ENCODE measurements at regions not wholly inside any gene's neighbourhood (a gene's known extent, or its start where the extent isn't known, plus 50 kb on each side); places are given as distances from the start of the nearest gene placed in this dataset.
"Not testable (repeated sequence)": the region's sequence is repeated elsewhere in the genome, so short reads cannot be mapped to it uniquely, and the experiment has no call there.

DNA sequence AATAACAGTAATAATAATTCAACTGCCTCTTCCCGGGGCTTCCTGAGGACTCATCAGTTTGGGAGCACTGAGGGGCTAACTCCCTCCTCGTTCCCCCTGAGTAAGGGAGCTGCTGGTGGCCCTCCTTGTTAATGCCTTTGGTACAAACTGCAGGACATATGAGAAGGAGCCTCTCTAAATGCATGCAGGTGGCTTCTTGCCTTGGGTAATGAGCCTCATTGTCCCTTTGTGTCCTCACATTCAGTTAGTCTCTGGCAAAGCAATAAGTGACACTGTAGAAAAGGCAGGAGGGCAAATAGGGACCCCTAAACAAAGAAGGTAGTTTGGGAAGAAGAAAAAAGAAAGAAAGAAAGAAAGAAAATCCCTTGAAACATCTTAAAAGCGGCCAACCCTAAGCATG is 95.4 kb upstream of the ERCC6L2 start:
- no peak for DNase-seq (ENCODE audit: low spot score in 2 of 2)
- no peak overlapping the region for H3K4me3 ChIP-seq
- H3K4me1 ChIP-seq = peaks cover 0 to 13% (median 2%) of the 10 kb centered on the region in 4 donors
- no peaks in the 10 kb centered on the region for H3K36me3 ChIP-seq
- WGBS, 2 donors = 74% methylated on average over 3 of the region's 3 CpGs
- H3K9me3 ChIP-seq = no peaks in the 10 kb centered on the region
- no peaks in the 10 kb centered on the region for H3K27me3 ChIP-seq
- no peak overlapping the region for H3K27ac ChIP-seq
- no peak for TF ChIP-seq EP300 (IDR thresholded peaks at IDR 0.05)
- TF ChIP-seq, protein P1, sequence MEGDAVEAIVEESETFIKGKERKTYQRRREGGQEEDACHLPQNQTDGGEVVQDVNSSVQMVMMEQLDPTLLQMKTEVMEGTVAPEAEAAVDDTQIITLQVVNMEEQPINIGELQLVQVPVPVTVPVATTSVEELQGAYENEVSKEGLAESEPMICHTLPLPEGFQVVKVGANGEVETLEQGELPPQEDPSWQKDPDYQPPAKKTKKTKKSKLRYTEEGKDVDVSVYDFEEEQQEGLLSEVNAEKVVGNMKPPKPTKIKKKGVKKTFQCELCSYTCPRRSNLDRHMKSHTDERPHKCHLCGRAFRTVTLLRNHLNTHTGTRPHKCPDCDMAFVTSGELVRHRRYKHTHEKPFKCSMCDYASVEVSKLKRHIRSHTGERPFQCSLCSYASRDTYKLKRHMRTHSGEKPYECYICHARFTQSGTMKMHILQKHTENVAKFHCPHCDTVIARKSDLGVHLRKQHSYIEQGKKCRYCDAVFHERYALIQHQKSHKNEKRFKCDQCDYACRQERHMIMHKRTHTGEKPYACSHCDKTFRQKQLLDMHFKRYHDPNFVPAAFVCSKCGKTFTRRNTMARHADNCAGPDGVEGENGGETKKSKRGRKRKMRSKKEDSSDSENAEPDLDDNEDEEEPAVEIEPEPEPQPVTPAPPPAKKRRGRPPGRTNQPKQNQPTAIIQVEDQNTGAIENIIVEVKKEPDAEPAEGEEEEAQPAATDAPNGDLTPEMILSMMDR (IDR thresholded peaks at IDR 0.05) = no peak
- TF ChIP-seq POLR2A (IDR thresholded peaks at IDR 0.05) = no peak

DNA sequence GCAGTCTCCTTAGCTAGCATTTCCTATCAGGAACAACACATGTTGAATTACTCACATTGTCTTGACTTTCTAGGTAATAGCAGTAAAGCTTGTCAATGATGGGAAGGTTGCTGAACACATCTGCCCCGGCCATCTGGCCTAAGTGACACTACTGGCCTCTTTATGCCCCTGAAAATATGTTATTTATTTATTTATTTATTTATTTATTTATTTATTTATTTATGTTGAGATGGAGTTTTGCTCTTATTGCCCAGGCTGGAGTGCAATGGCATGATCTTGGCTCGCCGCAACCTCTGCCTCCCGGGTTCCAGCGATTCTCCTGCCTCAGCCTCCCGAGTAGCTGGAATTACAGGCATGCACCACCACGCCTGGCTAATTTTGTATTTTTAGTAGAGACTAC is 95.9 kb upstream of the ERCC6L2 start:
- WGBS, 2 donors = 97 to 99% methylated on average over 7 of the region's 7 CpGs
- not testable (repeated sequence) for H3K36me3 ChIP-seq; H3K4me3 ChIP-seq; H3K9me3 ChIP-seq; DNase-seq (ENCODE audit: low spot score in 2 of 2); H3K27me3 ChIP-seq; H3K27ac ChIP-seq
- peaks cover 0 to 17% (median 2%) of the 10 kb centered on the region in 4 donors for H3K4me1 ChIP-seq

DNA sequence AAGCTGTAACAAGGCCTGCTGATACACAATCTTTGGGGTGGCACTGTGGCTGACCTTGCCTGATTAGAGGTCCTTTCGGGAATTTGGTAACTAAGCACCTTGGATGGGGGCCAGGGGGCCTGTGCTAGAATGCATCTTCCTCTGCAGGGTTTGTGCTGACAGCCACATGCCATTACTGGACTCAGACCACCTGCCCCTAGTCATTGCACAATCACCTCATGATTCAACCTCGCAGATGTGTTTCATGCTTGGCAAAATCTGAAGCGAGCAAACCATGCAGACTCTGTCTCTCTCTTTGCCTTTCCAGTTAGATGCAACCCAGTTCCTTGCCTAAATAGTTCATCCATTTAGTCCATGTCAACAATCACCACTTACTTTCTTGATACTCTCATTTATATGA is 96.5 kb upstream of the ERCC6L2 start:
- H3K4me1 ChIP-seq = peaks cover 0 to 18% (median 2%) of the 10 kb centered on the region in 4 donors
- no peak for TF ChIP-seq POLR2A (IDR thresholded peaks at IDR 0.05)
- TF ChIP-seq, protein P1 (IDR thresholded peaks at IDR 0.05) = no peak
- TF ChIP-seq EP300 (IDR thresholded peaks at IDR 0.05) = peak in 1 of 2 donors; percentile 76
- no peaks in the 10 kb centered on the region for H3K27me3 ChIP-seq
- peak; percentile 46 to 73 for DNase-seq (ENCODE audit: low spot score in 2 of 2)
- no peaks in the 10 kb centered on the region for H3K36me3 ChIP-seq
- H3K9me3 ChIP-seq = no peaks in the 10 kb centered on the region
- H3K27ac ChIP-seq = no peak overlapping the region
- WGBS, 2 donors = 86 to 88% methylated on average over 3 of the region's 3 CpGs
- no peak overlapping the region for H3K4me3 ChIP-seq

DNA sequence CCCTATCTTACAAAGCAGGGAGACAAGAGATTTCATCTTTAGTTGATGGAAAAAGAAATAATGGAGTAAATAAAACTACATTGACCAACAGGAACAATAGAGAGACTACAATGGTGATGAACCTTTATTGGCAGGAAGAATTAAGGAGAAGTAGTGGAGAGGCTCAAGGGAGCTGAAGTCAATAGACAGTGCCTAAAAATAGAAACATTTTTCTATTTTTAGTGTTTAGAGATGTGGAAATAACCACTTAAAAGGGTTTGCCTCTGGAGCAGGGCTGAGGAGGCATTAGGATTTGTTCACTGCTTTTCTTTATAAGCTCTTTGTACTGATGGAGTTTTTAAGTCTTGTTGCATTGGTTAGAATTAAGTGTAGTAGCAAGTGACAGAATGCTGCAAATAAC is 98.4 kb upstream of the ERCC6L2 start:
- TF ChIP-seq POLR2A (IDR thresholded peaks at IDR 0.05) (no peak), EP300 (IDR thresholded peaks at IDR 0.05) (no peak)
- TF ChIP-seq, protein P1 (IDR thresholded peaks at IDR 0.05) = no peak
- DNase-seq (ENCODE audit: low spot score in 2 of 2) = no peak
- Histone ChIP-seq H3K4me3 (no peak overlapping the region), H3K36me3 (no peaks in the 10 kb centered on the region), H3K27ac (no peak overlapping the region), H3K9me3 (no peaks in the 10 kb centered on the region), H3K27me3 (no peaks in the 10 kb centered on the region), H3K4me1 (peaks cover 0 to 36% (median 10%) of the 10 kb centered on the region in 4 donors)

DNA sequence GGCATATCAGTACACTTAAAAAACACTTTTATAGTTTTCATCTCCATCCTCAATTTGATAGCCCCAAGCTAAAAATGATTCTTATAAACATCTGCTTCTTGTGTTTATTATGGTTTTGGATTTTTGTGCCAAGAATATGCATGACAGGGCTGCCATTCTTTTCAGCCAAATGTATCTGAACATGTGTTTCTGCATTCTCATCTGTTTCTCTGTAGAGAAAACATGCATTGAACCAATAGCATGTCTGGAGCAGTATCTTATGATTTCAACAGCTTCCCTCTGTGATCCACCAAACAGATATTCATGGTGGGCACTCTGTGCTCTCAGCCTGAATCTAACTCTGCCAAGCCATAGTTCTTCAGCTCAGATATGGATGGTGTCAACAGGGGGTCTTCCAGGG is 99.3 kb upstream of the ERCC6L2 start:
- no peak for TF ChIP-seq EP300 (IDR thresholded peaks at IDR 0.05)
- no peak for TF ChIP-seq POLR2A (IDR thresholded peaks at IDR 0.05)
- TF ChIP-seq, protein P1 (IDR thresholded peaks at IDR 0.05) = no peak
- H3K27ac ChIP-seq = no peak overlapping the region
- DNase-seq (ENCODE audit: low spot score in 2 of 2) = no peak

DNA sequence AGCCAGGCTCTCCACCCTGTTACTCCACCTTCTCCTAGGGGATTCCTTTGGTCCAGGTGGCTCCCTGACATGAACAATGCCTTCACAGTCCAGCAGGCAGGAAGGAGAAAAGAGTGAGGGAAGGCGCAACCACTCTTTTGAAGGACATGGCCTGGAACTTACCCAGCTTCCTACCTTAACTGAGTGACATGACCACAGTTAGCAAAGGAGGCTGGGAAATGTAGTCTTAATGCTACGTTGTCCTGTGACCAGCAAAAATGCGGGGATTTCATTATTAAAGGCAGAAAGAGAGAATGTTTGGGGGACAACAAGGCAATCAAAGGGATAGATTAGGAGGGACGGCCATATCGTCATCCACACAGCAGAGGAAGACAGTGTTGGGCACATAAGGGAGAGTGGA is 100.3 kb upstream of the ERCC6L2 start:
- Histone ChIP-seq H3K4me1 (peaks cover 0 to 55% (median 18%) of the 10 kb centered on the region in 4 donors), H3K9me3 (no peaks in the 10 kb centered on the region), H3K4me3 (no peak overlapping the region), H3K36me3 (no peaks in the 10 kb centered on the region), H3K27me3 (no peaks in the 10 kb centered on the region), H3K27ac (no peak overlapping the region)
- DNase-seq (ENCODE audit: low spot score in 2 of 2) = no peak
- TF ChIP-seq, protein P1 (IDR thresholded peaks at IDR 0.05) = no peak
- TF ChIP-seq POLR2A (IDR thresholded peaks at IDR 0.05) (no peak), EP300 (IDR thresholded peaks at IDR 0.05) (no peak)
- 98% methylated on average over 5 of the region's 5 CpGs for WGBS, 2 donors

More for the DNA sequence above, 99.3 kb upstream of the ERCC6L2 start:
- Histone ChIP-seq H3K4me3 (no peak overlapping the region), H3K9me3 (no peaks in the 10 kb centered on the region), H3K4me1 (peaks cover 0 to 45% (median 14%) of the 10 kb centered on the region in 4 donors), H3K36me3 (no peaks in the 10 kb centered on the region), H3K27me3 (no peaks in the 10 kb centered on the region)
